ENCODE measurements at regions not wholly inside any gene's neighbourhood (a gene's known extent, or its start where the extent isn't known, plus 50 kb on each side); places are given as distances from the start of the nearest gene placed in this dataset.

- Histone ChIP-seq H2AFZ (ENCODE audit: low read depth, low read length) (no peak overlapping the region), H3K4me1 (ENCODE audit: control insufficient read depth, extremely low read depth, insufficient read depth, low read length) (no peaks in the 10 kb centered on the region), H3K79me2 (ENCODE audit: control insufficient read depth, insufficient read depth, low read length) (no peaks in the 10 kb centered on the region), H3K27me3 (ENCODE audit: control insufficient read depth in 2 of 2, insufficient read depth in 2 of 2, low read length in 2 of 2) (no peaks in the 10 kb centered on the region), H3K9me3 (replicated peaks; ENCODE audit: control insufficient read depth, insufficient read depth, low read length) (no peaks in the 10 kb centered on the region), H4K20me1 (replicated peaks; ENCODE audit: control insufficient read depth, extremely low read depth, insufficient read depth, low read length) (no peaks in the 10 kb centered on the region), H3K27ac (ENCODE audit: insufficient read depth, low read depth, low read length) (no peak overlapping the region), H3K4me3 (replicated peaks in 1 of 3; ENCODE audit: insufficient read depth in 1 of 3, low read depth in 1 of 3, low read length in 3 of 3) (no peak overlapping the region), H3K36me3 (ENCODE audit: control insufficient read depth in 2 of 2, extremely low read depth in 1 of 2, insufficient read depth in 2 of 2, low read length in 2 of 2) (no peaks in the 10 kb centered on the region), H3K9me1 (replicated peaks; ENCODE audit: control insufficient read depth, extremely low read depth, insufficient read depth, low read length) (no peaks in the 10 kb centered on the region), H3K9ac (replicated peaks; ENCODE audit: extremely low read depth, insufficient read depth, low read length) (no peak overlapping the region), H3K4me2 (ENCODE audit: insufficient read depth, low read length) (no peak overlapping the region)
- dilution Hi-C loops (cut with MboI; ENCODE audit: extremely low pct_ligation_motif_present, low sequenced_read_pairs) (no loop called here), intact Hi-C loops (cut with micrococcal nuclease) (no loop called here)
- DNase-seq (ENCODE audit: low read depth, low spot score) (peak; percentile 32), FAIRE-seq (no peak)
- ChIA-PET POLR2A (no interaction called here), CTCF (interaction anchor here (1.9 kb wide), 1 partner anchor 8 kb away, joined by 9 read pairs; no protein-coding TSS in a partner anchor)
- TF ChIP-seq FOS (IDR thresholded peaks at IDR 0.05; ENCODE audit: borderline replicate concordance, insufficient read depth, low read length) (peak; percentile 29), EZH2 (IDR thresholded peaks at IDR 0.05; ENCODE audit: borderline replicate concordance, low read depth, low read length, severe bottlenecking) (no peak)
- no TSS peak for BruUV-seq (replicated peaks)
Measured at GRCh38 chr2:67600946-67601345, 203.8 kb downstream of the ETAA1 start.

GRCh38 chr2:67604360-67604759 is 207.2 kb downstream of the ETAA1 start:
- no peak overlapping the region for H3K27ac ChIP-seq (ENCODE audit: insufficient read depth, low read depth, low read length)
- dilution Hi-C loops (cut with MboI; ENCODE audit: extremely low pct_ligation_motif_present, low sequenced_read_pairs) = no loop called here

More at GRCh38 chr2:67604360-67604759, 207.2 kb downstream of the ETAA1 start:
- no peak for DNase-seq (ENCODE audit: low read depth, low spot score)
- H3K9me1 ChIP-seq (replicated peaks; ENCODE audit: control insufficient read depth, extremely low read depth, insufficient read depth, low read length) = no peaks in the 10 kb centered on the region
- no peaks in the 10 kb centered on the region for H3K27me3 ChIP-seq (ENCODE audit: control insufficient read depth in 2 of 2, insufficient read depth in 2 of 2, low read length in 2 of 2)
- TF ChIP-seq FOS (IDR thresholded peaks at IDR 0.05; ENCODE audit: borderline replicate concordance, insufficient read depth, low read length) (no peak), JUN (IDR thresholded peaks at IDR 0.05; ENCODE audit: borderline replicate concordance, insufficient read depth, insufficient read length, low read depth) (no peak), EZH2 (IDR thresholded peaks at IDR 0.05; ENCODE audit: borderline replicate concordance, low read depth, low read length, severe bottlenecking) (no peak), MYC (IDR thresholded peaks at IDR 0.05; ENCODE audit: low read depth, low read length) (no peak)
- no peak overlapping the region for H2AFZ ChIP-seq (ENCODE audit: low read depth, low read length)
- no peaks in the 10 kb centered on the region for H3K36me3 ChIP-seq (ENCODE audit: control insufficient read depth in 2 of 2, extremely low read depth in 1 of 2, insufficient read depth in 2 of 2, low read length in 2 of 2)
- H3K4me1 ChIP-seq (ENCODE audit: control insufficient read depth, extremely low read depth, insufficient read depth, low read length) = no peaks in the 10 kb centered on the region
- no peaks in the 10 kb centered on the region for H4K20me1 ChIP-seq (replicated peaks; ENCODE audit: control insufficient read depth, extremely low read depth, insufficient read depth, low read length)
- CTCF ChIA-PET = no interaction called here
- intact Hi-C loops (cut with micrococcal nuclease) = no loop called here
- FAIRE-seq = no peak
- no peak overlapping the region for H3K4me3 ChIP-seq (replicated peaks in 1 of 3; ENCODE audit: insufficient read depth in 1 of 3, low read depth in 1 of 3, low read length in 3 of 3)
- POLR2A ChIA-PET = no interaction called here
- H3K9me3 ChIP-seq (replicated peaks; ENCODE audit: control insufficient read depth, insufficient read depth, low read length) = no peaks in the 10 kb centered on the region
- H3K9ac ChIP-seq (replicated peaks; ENCODE audit: extremely low read depth, insufficient read depth, low read length) = no peak overlapping the region
- no peaks in the 10 kb centered on the region for H3K79me2 ChIP-seq (ENCODE audit: control insufficient read depth, insufficient read depth, low read length)
- H3K4me2 ChIP-seq (ENCODE audit: insufficient read depth, low read length) = no peak overlapping the region
- no TSS peak for BruUV-seq (replicated peaks)
